Loucy (cell line): ENCODE measurements at regions not wholly inside any gene's neighbourhood (a gene's known extent, or its start where the extent isn't known, plus 50 kb on each side); places are given as distances from the start of the nearest gene placed in this dataset.

ENCODE experiments used
- EZH2phosphoT487 ChIP-seq: fragments of 200-600 bp; IDR thresholded peaks from 2 replicates; pipeline ENCODE4 v1.6.1; 2018; ENCODE audit warnings: antibody characterized with exemption, mild to moderate bottlenecking, moderate library complexity, borderline replicate concordance
- TF ChIP-seq, protein P1 (sequence below): fragments of 200-600 bp; sonication (generic); conservative IDR thresholded peaks from 2 replicates; pipeline ENCODE4 v1.5.1; 2014; ENCODE audit warnings: mild to moderate bottlenecking, antibody characterized with exemption, low read length

DNA sequence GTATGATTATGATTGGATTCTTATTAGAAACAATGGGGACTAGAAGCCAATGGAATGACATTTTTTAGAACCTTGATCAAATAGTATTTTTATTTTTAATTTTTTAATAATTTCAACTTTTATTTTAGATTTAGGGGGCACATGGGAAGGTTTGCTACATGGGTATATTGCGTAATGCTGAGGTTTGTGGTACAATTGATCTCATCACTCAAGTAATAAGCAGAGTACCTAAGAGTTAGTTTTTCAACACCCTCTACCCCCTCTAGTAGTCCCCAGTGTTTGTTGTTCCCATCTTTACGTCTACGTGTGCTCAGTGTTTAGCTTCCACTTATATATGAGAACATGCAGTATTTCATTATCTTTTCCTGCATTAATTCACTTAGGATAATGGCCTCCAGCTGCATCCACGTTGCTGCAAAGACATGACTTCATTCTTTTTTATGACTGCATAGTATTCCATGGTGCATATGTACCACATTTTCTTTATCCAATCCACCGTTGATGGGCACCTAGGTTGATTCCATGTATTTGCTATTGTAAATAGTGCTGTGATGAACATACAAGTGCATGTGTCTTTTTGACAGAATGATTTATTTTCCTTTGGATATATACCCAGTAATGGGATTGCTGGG, 281.1 kb upstream of the MAN1A1 start:
- TF ChIP-seq, protein P1, sequence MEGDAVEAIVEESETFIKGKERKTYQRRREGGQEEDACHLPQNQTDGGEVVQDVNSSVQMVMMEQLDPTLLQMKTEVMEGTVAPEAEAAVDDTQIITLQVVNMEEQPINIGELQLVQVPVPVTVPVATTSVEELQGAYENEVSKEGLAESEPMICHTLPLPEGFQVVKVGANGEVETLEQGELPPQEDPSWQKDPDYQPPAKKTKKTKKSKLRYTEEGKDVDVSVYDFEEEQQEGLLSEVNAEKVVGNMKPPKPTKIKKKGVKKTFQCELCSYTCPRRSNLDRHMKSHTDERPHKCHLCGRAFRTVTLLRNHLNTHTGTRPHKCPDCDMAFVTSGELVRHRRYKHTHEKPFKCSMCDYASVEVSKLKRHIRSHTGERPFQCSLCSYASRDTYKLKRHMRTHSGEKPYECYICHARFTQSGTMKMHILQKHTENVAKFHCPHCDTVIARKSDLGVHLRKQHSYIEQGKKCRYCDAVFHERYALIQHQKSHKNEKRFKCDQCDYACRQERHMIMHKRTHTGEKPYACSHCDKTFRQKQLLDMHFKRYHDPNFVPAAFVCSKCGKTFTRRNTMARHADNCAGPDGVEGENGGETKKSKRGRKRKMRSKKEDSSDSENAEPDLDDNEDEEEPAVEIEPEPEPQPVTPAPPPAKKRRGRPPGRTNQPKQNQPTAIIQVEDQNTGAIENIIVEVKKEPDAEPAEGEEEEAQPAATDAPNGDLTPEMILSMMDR: no peak
- TF ChIP-seq EZH2phosphoT487: no peak
